Vagina (tissue), 2 donors: ENCODE measurements at regions not wholly inside any gene's neighbourhood (a gene's known extent, or its start where the extent isn't known, plus 50 kb on each side); places are given as distances from the start of the nearest gene placed in this dataset.

Experiments
- DNase-seq, 2 donors: peaks; one replicate each; pipeline ENCODE4 v3.0.0-alpha.2; 2017; ENCODE audit errors: extremely low spot score in 2 of 2
- H3K27ac ChIP-seq: fragments of 200-600 bp; sonication (generic); one replicate; pipeline ENCODE4 v1.5.1; 2019
- H3K27me3 ChIP-seq: fragments of 200-600 bp; sonication (generic); one replicate; pipeline ENCODE4 v1.5.1; 2019
- H3K36me3 ChIP-seq, 2 donors: fragments of 200-600 bp; sonication (generic); one replicate each; pipeline ENCODE4 v1.5.1; 2017 to 2019
- H3K4me1 ChIP-seq: fragments of 200-600 bp; sonication (generic); one replicate; pipeline ENCODE4 v1.5.1; 2019
- H3K4me3 ChIP-seq, 2 donors: fragments of 200-600 bp; sonication (generic); 1 replicate in 1 of 2; 2 replicates in 1 of 2; pipeline ENCODE4 v1.5.1; 2016 to 2019
- H3K9me3 ChIP-seq: fragments of 200-600 bp; sonication (generic); one replicate; pipeline ENCODE4 v1.5.1; 2019
- POLR2A ChIP-seq, 2 donors: fragments of 450-650 bp; IDR thresholded peaks; one replicate each; pipeline ENCODE4 v1.6.1; 2017; ENCODE audit warnings: antibody characterized with exemption in 2 of 2, mild to moderate bottlenecking in 2 of 2, moderate library complexity in 2 of 2
- POLR2AphosphoS5 ChIP-seq, 2 donors: sonication (generic); formaldehyde crosslinking; IDR thresholded peaks; one replicate each; pipeline ENCODE4 v1.9.0; 2017; ENCODE audit warnings: antibody characterized with exemption in 2 of 2, mild to moderate bottlenecking in 2 of 2, low read depth in 1 of 2; ENCODE audit not compliant: insufficient read depth in 1 of 2
- intact Hi-C: fragments of 100-400 bp; cut with DNase I; formaldehyde crosslinking; loops from one replicate; pipeline ENCODE4 v1.15.1; 2023
- TF ChIP-seq, protein P1 (sequence below), 3 experiments: fragments of 450-650 bp in 2 of 3; fragments of 200-600 bp in 1 of 3; sonication (generic) in 1 of 3; IDR thresholded peaks; one replicate each; pipeline ENCODE4 v1.5.1; 2017 to 2019; ENCODE audit warnings: antibody characterized with exemption in 3 of 3, mild to moderate bottlenecking in 2 of 3, moderate library complexity in 2 of 3

DNA sequence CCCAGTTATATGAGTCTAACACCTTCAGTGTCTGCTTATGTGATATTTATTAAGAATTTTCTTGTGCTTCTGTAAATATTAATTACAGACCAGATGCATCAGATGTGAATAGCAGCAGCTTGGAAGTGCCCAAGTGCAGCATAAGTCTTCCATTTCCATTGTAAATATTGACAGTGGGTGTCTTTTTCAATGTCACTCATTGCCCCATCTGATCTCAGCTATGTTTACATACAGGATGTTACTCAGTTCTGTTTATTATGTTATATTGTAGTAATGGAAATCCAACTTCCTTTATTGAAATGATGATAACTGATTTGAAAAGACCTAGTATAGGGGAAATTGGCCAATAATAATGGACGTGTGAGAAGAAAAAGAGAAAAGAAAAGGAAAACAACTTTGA lies 296.7 kb downstream of the SAMD5 start:
- intact Hi-C loops = no loop called here
- no peak for DNase-seq
- Histone ChIP-seq H3K9me3 (no peaks in the 10 kb centered on the region), H3K4me1 (no peaks in the 10 kb centered on the region), H3K27ac (no peak overlapping the region), H3K27me3 (no peaks in the 10 kb centered on the region), H3K36me3 (no peaks in the 10 kb centered on the region), H3K4me3 (no peak overlapping the region)
- TF ChIP-seq POLR2AphosphoS5 (IDR thresholded peaks at IDR 0.05; ENCODE audit: insufficient read depth in 1 of 2, low read depth in 1 of 2) (no peak), POLR2A (IDR thresholded peaks at IDR 0.05) (no peak)
- TF ChIP-seq, protein P1, sequence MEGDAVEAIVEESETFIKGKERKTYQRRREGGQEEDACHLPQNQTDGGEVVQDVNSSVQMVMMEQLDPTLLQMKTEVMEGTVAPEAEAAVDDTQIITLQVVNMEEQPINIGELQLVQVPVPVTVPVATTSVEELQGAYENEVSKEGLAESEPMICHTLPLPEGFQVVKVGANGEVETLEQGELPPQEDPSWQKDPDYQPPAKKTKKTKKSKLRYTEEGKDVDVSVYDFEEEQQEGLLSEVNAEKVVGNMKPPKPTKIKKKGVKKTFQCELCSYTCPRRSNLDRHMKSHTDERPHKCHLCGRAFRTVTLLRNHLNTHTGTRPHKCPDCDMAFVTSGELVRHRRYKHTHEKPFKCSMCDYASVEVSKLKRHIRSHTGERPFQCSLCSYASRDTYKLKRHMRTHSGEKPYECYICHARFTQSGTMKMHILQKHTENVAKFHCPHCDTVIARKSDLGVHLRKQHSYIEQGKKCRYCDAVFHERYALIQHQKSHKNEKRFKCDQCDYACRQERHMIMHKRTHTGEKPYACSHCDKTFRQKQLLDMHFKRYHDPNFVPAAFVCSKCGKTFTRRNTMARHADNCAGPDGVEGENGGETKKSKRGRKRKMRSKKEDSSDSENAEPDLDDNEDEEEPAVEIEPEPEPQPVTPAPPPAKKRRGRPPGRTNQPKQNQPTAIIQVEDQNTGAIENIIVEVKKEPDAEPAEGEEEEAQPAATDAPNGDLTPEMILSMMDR (IDR thresholded peaks at IDR 0.05) = no peak

DNA sequence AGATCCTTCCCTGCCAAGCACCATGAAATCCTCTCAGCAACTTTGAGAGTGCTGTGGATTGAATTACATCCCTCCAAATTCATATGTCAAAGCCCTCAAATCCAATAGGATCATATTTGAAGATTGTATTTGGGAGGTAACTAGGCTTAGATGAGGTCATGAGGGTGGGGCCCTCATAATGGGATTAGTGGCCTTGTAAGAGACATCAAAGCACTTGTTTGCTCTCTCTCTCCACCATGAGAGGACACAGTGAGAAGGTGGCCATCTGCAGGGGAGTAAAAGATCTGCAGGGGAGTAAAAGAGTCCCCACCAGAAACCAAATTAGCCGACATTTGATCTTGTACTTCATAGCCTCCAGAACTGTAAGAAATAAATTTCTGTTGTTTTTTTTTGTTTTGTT lies 298.2 kb downstream of the SAMD5 start:
- intact Hi-C loops = no loop called here
- TF ChIP-seq, protein P1 (IDR thresholded peaks at IDR 0.05) = no peak
- no peak for TF ChIP-seq POLR2AphosphoS5 (IDR thresholded peaks at IDR 0.05; ENCODE audit: insufficient read depth in 1 of 2, low read depth in 1 of 2)
- no peak for TF ChIP-seq POLR2A (IDR thresholded peaks at IDR 0.05)

DNA sequence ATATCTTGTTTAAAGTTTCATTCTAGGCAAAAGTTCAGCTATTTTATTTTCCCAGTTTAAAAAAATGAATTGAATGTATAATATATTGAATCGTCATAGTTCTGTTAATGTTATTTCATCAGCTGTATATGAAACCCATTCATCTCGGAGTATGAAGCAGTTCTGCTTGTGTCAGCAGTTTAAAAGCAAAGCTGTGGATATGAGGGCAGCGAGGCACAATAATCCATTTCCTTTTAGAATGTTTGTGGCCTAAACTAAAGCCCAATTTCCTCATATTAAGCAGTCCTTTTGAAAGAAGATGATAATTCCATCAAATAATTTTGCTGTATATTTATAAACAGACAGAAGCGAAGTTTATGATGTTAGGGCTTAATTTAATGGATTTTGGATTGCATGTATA lies 300.1 kb downstream of the SAMD5 start:
- Histone ChIP-seq H3K27me3 (no peaks in the 10 kb centered on the region), H3K4me1 (no peaks in the 10 kb centered on the region), H3K27ac (no peak overlapping the region), H3K36me3 (no peaks in the 10 kb centered on the region), H3K4me3 (no peak overlapping the region), H3K9me3 (no peaks in the 10 kb centered on the region)
- TF ChIP-seq POLR2AphosphoS5 (IDR thresholded peaks at IDR 0.05; ENCODE audit: insufficient read depth in 1 of 2, low read depth in 1 of 2) = no peak
- TF ChIP-seq, protein P1 (IDR thresholded peaks at IDR 0.05) = no peak
- no peak for TF ChIP-seq POLR2A (IDR thresholded peaks at IDR 0.05)
- intact Hi-C loops = no loop called here
- DNase-seq = no peak

More for the DNA sequence above, 298.2 kb downstream of the SAMD5 start:
- H3K27ac ChIP-seq = no peak overlapping the region
- H3K36me3 ChIP-seq = no peaks in the 10 kb centered on the region
- no peaks in the 10 kb centered on the region for H3K27me3 ChIP-seq
- no peaks in the 10 kb centered on the region for H3K4me1 ChIP-seq
- no peaks in the 10 kb centered on the region for H3K9me3 ChIP-seq
- no peak for DNase-seq
- H3K4me3 ChIP-seq = no peak overlapping the region

DNA sequence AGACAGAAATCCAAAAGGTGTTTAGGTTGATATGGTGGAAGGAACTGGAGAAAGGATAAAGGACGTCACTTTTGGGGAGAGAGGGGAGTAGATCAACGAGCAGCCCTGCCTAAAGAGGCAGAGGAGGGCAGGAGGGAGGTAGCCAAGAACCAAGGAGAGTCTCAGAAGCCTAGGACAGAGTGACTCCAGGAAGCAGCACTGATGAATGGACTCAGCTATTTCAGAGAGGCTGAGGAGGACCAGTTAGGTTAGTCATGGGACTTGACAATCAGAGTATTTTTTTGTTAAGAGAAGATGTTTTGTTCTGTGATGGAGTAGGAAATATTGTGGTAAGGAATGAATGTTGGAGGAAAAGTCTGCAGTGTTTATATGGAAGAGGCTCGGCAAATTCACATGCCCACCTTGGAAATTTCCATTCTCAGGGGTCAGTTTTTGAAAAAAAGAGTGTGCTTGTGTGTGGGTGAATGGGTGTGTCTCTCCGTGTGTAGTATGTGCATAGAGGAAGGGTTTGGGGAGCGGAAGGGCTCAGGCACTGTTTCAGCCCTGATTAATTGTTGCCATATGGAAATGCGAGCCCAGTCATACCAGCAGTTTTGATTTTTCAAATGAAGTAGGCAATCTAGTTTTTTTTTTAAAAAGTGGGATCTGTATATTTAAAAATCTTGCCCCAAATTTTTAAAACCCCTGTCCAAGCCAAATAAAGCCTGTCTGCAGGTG lies 303.6 kb downstream of the SAMD5 start:
- Histone ChIP-seq H3K36me3 (no peaks in the 10 kb centered on the region), H3K4me3 (no peak overlapping the region), H3K27me3 (no peaks in the 10 kb centered on the region), H3K9me3 (no peaks in the 10 kb centered on the region), H3K27ac (no peak overlapping the region), H3K4me1 (no peaks in the 10 kb centered on the region)
- no peak for DNase-seq
- TF ChIP-seq POLR2A (IDR thresholded peaks at IDR 0.05) (no peak), POLR2AphosphoS5 (IDR thresholded peaks at IDR 0.05; ENCODE audit: insufficient read depth in 1 of 2, low read depth in 1 of 2) (no peak)
- TF ChIP-seq, protein P1 (IDR thresholded peaks at IDR 0.05) = no peak
- intact Hi-C loops = no loop called here

DNA sequence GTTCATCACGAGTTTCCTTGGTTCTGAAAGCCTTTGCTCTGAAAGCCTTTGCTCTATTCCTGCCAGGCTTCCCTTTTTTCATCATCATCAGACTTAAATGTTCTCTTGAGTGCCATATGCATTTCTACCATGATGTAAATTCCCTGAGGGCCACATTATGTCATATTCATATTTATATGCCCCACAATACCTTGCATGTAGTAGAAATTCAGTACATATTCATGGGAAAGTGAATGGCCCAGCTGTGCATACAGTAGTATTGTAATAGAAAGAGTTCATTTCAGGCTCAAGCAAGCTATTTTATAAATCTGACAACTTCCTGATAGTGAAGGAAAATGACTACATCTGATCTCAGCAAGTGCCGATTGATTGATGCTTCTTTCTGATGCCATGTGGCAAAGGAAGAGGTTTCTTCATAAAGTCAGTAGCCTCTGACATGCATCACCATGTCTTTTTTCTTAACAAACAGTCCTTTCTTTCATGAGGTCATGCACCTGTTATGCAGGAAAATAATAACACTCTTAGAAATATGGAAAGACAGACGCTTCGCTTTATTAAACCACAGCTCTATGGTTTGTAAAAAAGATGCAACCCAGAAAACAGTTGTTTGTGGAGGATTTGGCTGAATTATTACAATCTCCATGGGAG lies 308.7 kb downstream of the SAMD5 start:
- no peak for DNase-seq
- Histone ChIP-seq H3K36me3 (no peaks in the 10 kb centered on the region), H3K27me3 (no peaks in the 10 kb centered on the region), H3K4me1 (no peaks in the 10 kb centered on the region), H3K27ac (no peak overlapping the region), H3K9me3 (no peaks in the 10 kb centered on the region), H3K4me3 (no peak overlapping the region)
- no peak for TF ChIP-seq POLR2A (IDR thresholded peaks at IDR 0.05)
- no peak for TF ChIP-seq POLR2AphosphoS5 (IDR thresholded peaks at IDR 0.05; ENCODE audit: insufficient read depth in 1 of 2, low read depth in 1 of 2)
- TF ChIP-seq, protein P1 (IDR thresholded peaks at IDR 0.05) = no peak
- intact Hi-C loops = no loop called here
